ENCODE measurements at regions not wholly inside any gene's neighbourhood (a gene's known extent, or its start where the extent isn't known, plus 50 kb on each side); places are given as distances from the start of the nearest gene placed in this dataset.

DNA sequence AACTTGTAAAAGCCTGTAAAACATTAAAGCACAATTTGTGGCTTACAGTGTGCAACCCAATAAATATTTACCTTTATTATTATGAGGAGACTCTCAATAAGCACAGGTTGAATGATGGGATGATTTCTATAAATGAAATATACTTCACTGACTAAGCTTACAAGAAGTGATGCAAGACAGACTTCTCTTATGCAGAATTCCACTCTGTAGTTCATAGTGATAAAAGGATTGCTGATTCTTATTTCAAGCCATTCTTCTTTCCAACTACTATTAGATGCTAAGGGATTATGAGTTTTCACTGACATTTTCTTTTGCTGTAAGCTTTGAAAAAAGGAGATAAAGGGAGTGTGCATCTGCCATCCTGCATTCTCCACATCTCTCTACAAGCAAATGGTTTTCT is 149.0 kb upstream of the ARG1 start:
- no peak overlapping the region for H2BK5ac ChIP-seq (ENCODE audit: low read depth, low read length, poor library complexity, severe bottlenecking)
- in situ Hi-C loops (cut with MboI; ENCODE audit: low sequenced_read_pairs) (no loop called here), dilution Hi-C loops (cut with HindIII; ENCODE audit: low sequenced_read_pairs, unreplicated experiment) (no loop called here), intact Hi-C loops (cut with micrococcal nuclease) (no loop called here)
- H4K5ac ChIP-seq (ENCODE audit: low read depth, low read length) = no peak overlapping the region
- no peak overlapping the region for H3K27ac ChIP-seq (ENCODE audit: insufficient read depth, low read length)
- H3K14ac ChIP-seq (replicated peaks; ENCODE audit: low read depth, low read length) = no peak overlapping the region
- H3K4me1 ChIP-seq (ENCODE audit: control insufficient read depth, insufficient read depth, low read length) = no peaks in the 10 kb centered on the region
- no peak overlapping the region for H2BK120ac ChIP-seq (ENCODE audit: low read depth, low read length)
- ChIA-PET CTCF (no interaction called here), POLR2A (ENCODE audit: unreplicated experiment) (no interaction called here)
- no peak overlapping the region for H2AK5ac ChIP-seq (ENCODE audit: low read depth, low read length)
- no peak overlapping the region for H3K56ac ChIP-seq (ENCODE audit: extremely low read depth, insufficient read depth, low read length)
- H2AK9ac ChIP-seq (replicated peaks; ENCODE audit: low read depth, low read length, poor library complexity) = no peak overlapping the region
- no peak overlapping the region for H4K8ac ChIP-seq (ENCODE audit: low read depth in 2 of 2, low read length in 2 of 2)
- DNase-seq = no peak
- H2BK20ac ChIP-seq (ENCODE audit: low read depth, low read length) = no peak overlapping the region
- no peak overlapping the region for H2BK15ac ChIP-seq (ENCODE audit: low read depth, low read length)
- no peak overlapping the region for H3K9ac ChIP-seq (ENCODE audit: low read depth, low read length)
- H3K79me1 ChIP-seq (ENCODE audit: low read depth in 1 of 2, low read length in 2 of 2) = no peaks in the 10 kb centered on the region
- no TSS peak for BruUV-seq (replicated peaks)
- H3K4me2 ChIP-seq (ENCODE audit: low read depth, low read length) = no peak overlapping the region
- TF ChIP-seq, protein P1, sequence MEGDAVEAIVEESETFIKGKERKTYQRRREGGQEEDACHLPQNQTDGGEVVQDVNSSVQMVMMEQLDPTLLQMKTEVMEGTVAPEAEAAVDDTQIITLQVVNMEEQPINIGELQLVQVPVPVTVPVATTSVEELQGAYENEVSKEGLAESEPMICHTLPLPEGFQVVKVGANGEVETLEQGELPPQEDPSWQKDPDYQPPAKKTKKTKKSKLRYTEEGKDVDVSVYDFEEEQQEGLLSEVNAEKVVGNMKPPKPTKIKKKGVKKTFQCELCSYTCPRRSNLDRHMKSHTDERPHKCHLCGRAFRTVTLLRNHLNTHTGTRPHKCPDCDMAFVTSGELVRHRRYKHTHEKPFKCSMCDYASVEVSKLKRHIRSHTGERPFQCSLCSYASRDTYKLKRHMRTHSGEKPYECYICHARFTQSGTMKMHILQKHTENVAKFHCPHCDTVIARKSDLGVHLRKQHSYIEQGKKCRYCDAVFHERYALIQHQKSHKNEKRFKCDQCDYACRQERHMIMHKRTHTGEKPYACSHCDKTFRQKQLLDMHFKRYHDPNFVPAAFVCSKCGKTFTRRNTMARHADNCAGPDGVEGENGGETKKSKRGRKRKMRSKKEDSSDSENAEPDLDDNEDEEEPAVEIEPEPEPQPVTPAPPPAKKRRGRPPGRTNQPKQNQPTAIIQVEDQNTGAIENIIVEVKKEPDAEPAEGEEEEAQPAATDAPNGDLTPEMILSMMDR (conservative IDR thresholded peaks at IDR 0.05; ENCODE audit: low read depth, low read length) = no peak
- TF ChIP-seq CHD1 (IDR thresholded peaks at IDR 0.05; ENCODE audit: low read depth, low read length) (no peak), SMC3 (IDR thresholded peaks at IDR 0.05; ENCODE audit: low read depth, low read length) (no peak), RAD21 (IDR thresholded peaks at IDR 0.05; ENCODE audit: low read length) (no peak), NFE2L2 (IDR thresholded peaks at IDR 0.05; ENCODE audit: low read depth, low read length) (no peak), MAFK (IDR thresholded peaks at IDR 0.05; ENCODE audit: low read depth, low read length) (no peak), RFX5 (IDR thresholded peaks at IDR 0.05; ENCODE audit: low read depth, low read length) (no peak), MXI1 (IDR thresholded peaks at IDR 0.05; ENCODE audit: borderline replicate concordance, low read depth, low read length) (no peak)
- TF ChIP-seq, protein P2, sequence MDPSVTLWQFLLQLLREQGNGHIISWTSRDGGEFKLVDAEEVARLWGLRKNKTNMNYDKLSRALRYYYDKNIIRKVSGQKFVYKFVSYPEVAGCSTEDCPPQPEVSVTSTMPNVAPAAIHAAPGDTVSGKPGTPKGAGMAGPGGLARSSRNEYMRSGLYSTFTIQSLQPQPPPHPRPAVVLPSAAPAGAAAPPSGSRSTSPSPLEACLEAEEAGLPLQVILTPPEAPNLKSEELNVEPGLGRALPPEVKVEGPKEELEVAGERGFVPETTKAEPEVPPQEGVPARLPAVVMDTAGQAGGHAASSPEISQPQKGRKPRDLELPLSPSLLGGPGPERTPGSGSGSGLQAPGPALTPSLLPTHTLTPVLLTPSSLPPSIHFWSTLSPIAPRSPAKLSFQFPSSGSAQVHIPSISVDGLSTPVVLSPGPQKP (IDR thresholded peaks at IDR 0.05; ENCODE audit: borderline replicate concordance, low read depth, low read length) = no peak
- H3K9me1 ChIP-seq (ENCODE audit: insufficient read depth, low read length) = no peaks in the 10 kb centered on the region
- H3K18ac ChIP-seq (ENCODE audit: low read depth, low read length) = no peak overlapping the region
- H3K4me3 ChIP-seq (ENCODE audit: insufficient read depth, low read depth, low read length) = no peak overlapping the region
- no peak for ATAC-seq (ENCODE audit: low read depth)
- no peak overlapping the region for H3K23ac ChIP-seq (ENCODE audit: low read depth, low read length)
- H3K36me3 ChIP-seq (ENCODE audit: control insufficient read depth, insufficient read depth, low read length) = no peaks in the 10 kb centered on the region
- H4K91ac ChIP-seq (ENCODE audit: insufficient read depth, low read depth, low read length) = no peak overlapping the region
- peaks cover 12% of the 10 kb centered on the region for H3K27me3 ChIP-seq (ENCODE audit: control insufficient read depth, insufficient read depth, low read length)
- H4K20me1 ChIP-seq (ENCODE audit: insufficient read depth, low read length) = no peaks in the 10 kb centered on the region
- H2AFZ ChIP-seq (replicated peaks; ENCODE audit: low read length, poor library complexity) = no peak overlapping the region
- H3K4ac ChIP-seq (ENCODE audit: low read depth, low read length) = no peak overlapping the region
- H3K9me3 ChIP-seq (ENCODE audit: control insufficient read depth, insufficient read depth, low read length) = no peaks in the 10 kb centered on the region
